ENCODE measurements at regions not wholly inside any gene's neighbourhood (a gene's known extent, or its start where the extent isn't known, plus 50 kb on each side); places are given as distances from the start of the nearest gene placed in this dataset.
"Not testable (repeated sequence)": the region's sequence is repeated elsewhere in the genome, so short reads cannot be mapped to it uniquely, and the experiment has no call there.

DNA sequence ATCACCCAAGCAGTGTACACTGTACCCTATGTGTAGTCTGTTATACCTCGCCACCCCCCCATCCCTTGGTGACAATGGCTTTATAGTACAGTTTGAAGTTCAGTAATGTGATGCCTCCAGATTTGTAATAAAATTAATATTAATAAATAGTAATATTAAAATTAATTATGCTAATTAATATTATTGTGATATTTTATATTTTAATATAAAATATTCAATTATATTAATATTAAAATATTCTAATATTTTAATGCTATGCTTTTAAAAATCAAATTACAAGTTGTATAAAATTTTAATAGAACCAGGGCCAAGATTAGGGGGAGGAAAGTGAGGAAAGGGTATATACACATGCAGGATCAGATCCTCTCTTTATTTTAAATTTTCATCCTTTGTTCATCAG is 147.7 kb upstream of the MAP3K1 start:
- peaks cover 0 to 15% (median 0%) of the 10 kb centered on the region in 11 donors for H3K9me3 ChIP-seq
- intact Hi-C loops (cut with DNase I): no loop called here
- ATAC-seq: no peak
- DNase-seq: no peak
- H3K4me3 ChIP-seq: no peak overlapping the region
- peaks cover 0 to 52% (median 7%) of the 10 kb centered on the region in 9 donors for H3K4me1 ChIP-seq
- H3K36me3 ChIP-seq: no peaks in the 10 kb centered on the region
- TF ChIP-seq, protein P1, sequence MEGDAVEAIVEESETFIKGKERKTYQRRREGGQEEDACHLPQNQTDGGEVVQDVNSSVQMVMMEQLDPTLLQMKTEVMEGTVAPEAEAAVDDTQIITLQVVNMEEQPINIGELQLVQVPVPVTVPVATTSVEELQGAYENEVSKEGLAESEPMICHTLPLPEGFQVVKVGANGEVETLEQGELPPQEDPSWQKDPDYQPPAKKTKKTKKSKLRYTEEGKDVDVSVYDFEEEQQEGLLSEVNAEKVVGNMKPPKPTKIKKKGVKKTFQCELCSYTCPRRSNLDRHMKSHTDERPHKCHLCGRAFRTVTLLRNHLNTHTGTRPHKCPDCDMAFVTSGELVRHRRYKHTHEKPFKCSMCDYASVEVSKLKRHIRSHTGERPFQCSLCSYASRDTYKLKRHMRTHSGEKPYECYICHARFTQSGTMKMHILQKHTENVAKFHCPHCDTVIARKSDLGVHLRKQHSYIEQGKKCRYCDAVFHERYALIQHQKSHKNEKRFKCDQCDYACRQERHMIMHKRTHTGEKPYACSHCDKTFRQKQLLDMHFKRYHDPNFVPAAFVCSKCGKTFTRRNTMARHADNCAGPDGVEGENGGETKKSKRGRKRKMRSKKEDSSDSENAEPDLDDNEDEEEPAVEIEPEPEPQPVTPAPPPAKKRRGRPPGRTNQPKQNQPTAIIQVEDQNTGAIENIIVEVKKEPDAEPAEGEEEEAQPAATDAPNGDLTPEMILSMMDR (IDR thresholded peaks at IDR 0.05): no peak
- WGBS, 2 donors: 97 to 100% methylated on average over 1 of the region's 1 CpG
- H3K27ac ChIP-seq: peak overlapping the region in 1 of 10 donors; percentile 81
- no peaks in the 10 kb centered on the region for H3K27me3 ChIP-seq

DNA sequence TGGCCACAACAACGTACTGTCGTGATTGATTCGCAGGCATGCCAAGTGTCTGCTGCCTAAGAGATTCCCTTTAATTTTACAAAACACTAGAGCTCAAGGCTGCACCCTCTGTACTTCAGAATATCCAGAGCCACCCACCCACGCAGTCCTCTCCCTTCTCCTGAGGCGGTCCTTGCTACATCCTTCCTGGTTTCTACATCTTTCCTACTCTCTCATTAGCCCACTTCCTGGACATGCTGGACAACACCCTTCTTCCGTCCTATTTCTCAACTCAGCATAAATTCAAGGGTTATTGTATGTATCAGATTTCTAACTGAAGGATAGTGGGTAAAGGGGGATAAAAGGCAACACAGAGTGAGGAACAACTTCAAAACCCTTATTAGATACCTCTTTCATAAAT is 148.4 kb upstream of the MAP3K1 start:
- H3K4me1 ChIP-seq: peaks cover 0 to 44% (median 7%) of the 10 kb centered on the region in 9 donors
- 82 to 87% methylated on average over 6 of the region's 6 CpGs for WGBS, 2 donors
- H3K4me3 ChIP-seq: no peak overlapping the region
- intact Hi-C loops (cut with DNase I): no loop called here
- DNase-seq (no peak), ATAC-seq (peak in 5 of 8 donors; percentile 16 to 68 (median 49))
- no peaks in the 10 kb centered on the region for H3K36me3 ChIP-seq
- peak overlapping the region in 1 of 10 donors; percentile 44 for H3K27ac ChIP-seq
- TF ChIP-seq, protein P1 (IDR thresholded peaks at IDR 0.05): no peak
- H3K27me3 ChIP-seq: no peaks in the 10 kb centered on the region
- H3K9me3 ChIP-seq: peaks cover 0 to 15% (median 0%) of the 10 kb centered on the region in 11 donors

DNA sequence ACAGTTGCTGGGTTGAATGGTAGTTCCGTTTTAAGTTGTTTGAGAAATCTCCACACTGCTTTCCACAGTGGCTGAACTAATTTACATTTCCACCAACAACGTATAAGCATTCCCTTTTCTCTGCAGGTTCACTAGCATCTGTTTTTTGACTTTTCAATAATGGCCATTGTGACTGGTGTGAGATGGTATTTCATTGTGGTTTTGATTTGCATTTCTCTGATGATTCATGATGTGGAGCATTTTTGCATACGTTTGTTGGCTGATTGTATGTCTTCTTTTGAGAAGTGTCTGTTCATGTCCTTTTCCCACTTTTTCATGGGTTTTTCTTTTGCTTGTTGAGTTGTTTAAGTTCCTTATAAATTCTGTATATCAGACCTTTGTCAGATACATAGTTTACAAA is 150.2 kb upstream of the MAP3K1 start:
- ATAC-seq; H3K36me3 ChIP-seq; H3K27ac ChIP-seq; H3K27me3 ChIP-seq; intact Hi-C loops (cut with DNase I); DNase-seq; H3K4me3 ChIP-seq: not testable (repeated sequence)
- H3K4me1 ChIP-seq: peaks cover 0 to 27% (median 6%) of the 10 kb centered on the region in 9 donors
- WGBS, 2 donors: 86% methylated on average over 3 of the region's 3 CpGs
- H3K9me3 ChIP-seq: peaks cover 0 to 15% (median 0%) of the 10 kb centered on the region in 11 donors

DNA sequence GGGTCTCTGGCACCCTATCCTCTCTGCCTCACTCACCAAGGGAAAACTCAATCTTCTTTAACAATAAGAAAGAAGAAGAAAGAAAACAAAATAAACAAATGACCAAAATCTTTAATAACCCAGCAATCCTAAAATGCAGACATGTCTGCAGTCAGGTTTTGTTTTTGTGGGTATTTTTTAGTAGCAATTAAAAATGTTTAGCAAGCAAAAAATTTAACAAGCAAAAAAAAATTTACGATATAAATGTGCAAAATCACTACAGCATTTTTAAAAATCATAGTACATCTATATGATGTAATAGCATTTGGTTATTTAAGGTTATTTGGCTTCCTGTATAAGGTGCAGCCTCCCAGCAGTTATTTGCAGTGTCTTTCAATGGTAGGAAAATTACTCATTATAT is 151.3 kb upstream of the MAP3K1 start:
- no peak for ATAC-seq
- Histone ChIP-seq H3K4me3 (no peak overlapping the region), H3K27ac (no peak overlapping the region), H3K4me1 (peaks cover 0 to 16% (median 0%) of the 10 kb centered on the region in 9 donors), H3K27me3 (no peaks in the 10 kb centered on the region), H3K9me3 (peaks cover 0 to 15% (median 0%) of the 10 kb centered on the region in 11 donors), H3K36me3 (no peaks in the 10 kb centered on the region)
- TF ChIP-seq, protein P1 (IDR thresholded peaks at IDR 0.05): no peak
- intact Hi-C loops (cut with DNase I): no loop called here
- no peak for DNase-seq
- 92 to 97% methylated on average over 1 of the region's 1 CpG for WGBS, 2 donors

DNA sequence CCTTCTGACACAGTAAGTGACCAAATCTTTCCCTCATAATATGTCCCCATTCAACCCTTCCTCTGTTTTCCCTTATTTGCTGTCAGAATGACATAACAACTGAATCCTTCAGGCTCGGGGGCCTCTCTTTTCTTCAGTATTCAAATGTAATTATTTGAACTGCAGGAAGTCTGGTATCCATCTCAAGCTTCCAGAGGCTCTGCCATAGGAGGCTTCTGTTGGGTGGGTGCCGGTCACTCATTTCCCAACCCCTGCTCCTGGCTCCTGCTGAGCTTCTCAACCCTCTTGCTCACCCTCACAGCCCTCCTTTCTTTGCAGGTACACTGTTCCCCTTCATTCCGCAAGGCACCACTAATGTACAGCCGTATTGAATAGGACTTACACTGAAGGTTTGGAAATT is 151.8 kb upstream of the MAP3K1 start:
- H3K4me3 ChIP-seq: no peak overlapping the region
- 91 to 94% methylated on average over 4 of the region's 4 CpGs for WGBS, 2 donors
- TF ChIP-seq, protein P1 (IDR thresholded peaks at IDR 0.05): no peak
- H3K27ac ChIP-seq: no peak overlapping the region
- DNase-seq: no peak
- peaks cover 0 to 13% (median 0%) of the 10 kb centered on the region in 9 donors for H3K4me1 ChIP-seq
- ATAC-seq: no peak
- peaks cover 0 to 15% (median 0%) of the 10 kb centered on the region in 11 donors for H3K9me3 ChIP-seq
- intact Hi-C loops (cut with DNase I): no loop called here
- no peaks in the 10 kb centered on the region for H3K36me3 ChIP-seq
- no peaks in the 10 kb centered on the region for H3K27me3 ChIP-seq

Measured in heart right ventricle (tissue), 16 donors.